Mesenchymal stem cell (in vitro differentiated cells and primary cell): ENCODE measurements at regions not wholly inside any gene's neighbourhood (a gene's known extent, or its start where the extent isn't known, plus 50 kb on each side); places are given as distances from the start of the nearest gene placed in this dataset.
A peak's percentile ranks its signal among the peaks of the same experiment; 100 is the strongest.

Source experiments
- DNase-seq: peaks from one replicate; pipeline ENCODE4 v3.0.0-alpha.2; 2013
- H2AFZ ChIP-seq: one replicate; pipeline ENCODE4 v1.6.1; 2013; ENCODE audit warnings: low read depth, mild to moderate bottlenecking, control low read depth, inconsistent platforms, low read length, moderate library complexity
- H2AK5ac ChIP-seq: 2 replicates; pipeline ENCODE4 v1.6.1; 2013; ENCODE audit warnings: low read length, moderate library complexity, mild to moderate bottlenecking, inconsistent platforms; ENCODE audit not compliant: severe bottlenecking
- H2BK120ac ChIP-seq: one replicate; pipeline ENCODE4 v1.6.1; 2013; ENCODE audit warnings: low read depth, mild to moderate bottlenecking, inconsistent platforms, low read length, moderate library complexity
- H2BK12ac ChIP-seq, 2 experiments: one replicate each; pipeline ENCODE4 v1.6.1; 2013; ENCODE audit warnings: inconsistent platforms in 2 of 2, low read length in 2 of 2, mild to moderate bottlenecking in 2 of 2, moderate library complexity in 2 of 2, control low read depth in 1 of 2
- H2BK15ac ChIP-seq: one replicate; pipeline ENCODE4 v1.6.1; 2013; ENCODE audit warnings: mild to moderate bottlenecking, low read depth, inconsistent platforms; ENCODE audit not compliant: poor library complexity, severe bottlenecking
- H2BK5ac ChIP-seq: 2 replicates; pipeline ENCODE4 v1.6.1; 2013; ENCODE audit warnings: low read depth, mild to moderate bottlenecking, low read length, control low read depth, inconsistent platforms; ENCODE audit not compliant: poor library complexity, severe bottlenecking
- H3K14ac ChIP-seq, 2 experiments: one replicate each; pipeline ENCODE4 v1.6.1; 2013; ENCODE audit warnings: inconsistent platforms in 2 of 2, low read length in 2 of 2, control low read depth in 1 of 2, mild to moderate bottlenecking in 1 of 2, moderate library complexity in 1 of 2
- H3K18ac ChIP-seq, 2 experiments: one replicate each; pipeline ENCODE4 v1.6.1; 2013; ENCODE audit warnings: inconsistent platforms in 2 of 2, low read length in 2 of 2, control low read depth in 1 of 2, low read depth in 1 of 2, mild to moderate bottlenecking in 1 of 2
- H3K23ac ChIP-seq, 2 experiments: one replicate each; pipeline ENCODE4 v1.6.1; 2013; ENCODE audit warnings: inconsistent platforms in 2 of 2, low read length in 2 of 2, mild to moderate bottlenecking in 2 of 2, moderate library complexity in 2 of 2, control low read depth in 1 of 2
- H3K27ac ChIP-seq: 2 replicates; pipeline ENCODE4 v1.5.1; 2013; ENCODE audit warnings: mild to moderate bottlenecking, moderate library complexity, low read length, control low read depth, inconsistent platforms; ENCODE audit not compliant: poor library complexity, severe bottlenecking
- H3K27me3 ChIP-seq, 2 experiments: 2 replicates each; pipeline versions ENCODE4 v1.6.1 to v1.7.0; 2013; ENCODE audit warnings: low read length in 2 of 2, mild to moderate bottlenecking in 2 of 2, moderate library complexity in 2 of 2, control low read depth in 1 of 2, inconsistent platforms in 1 of 2; ENCODE audit not compliant: control insufficient read depth in 1 of 2, insufficient read depth in 1 of 2
- H3K36me3 ChIP-seq, 2 experiments: 2 replicates each; pipeline versions ENCODE4 v1.6.1 to v1.7.0; 2013; ENCODE audit warnings: low read length in 2 of 2, control low read depth in 1 of 2, inconsistent platforms in 1 of 2, low read depth in 1 of 2, mild to moderate bottlenecking in 1 of 2; ENCODE audit not compliant: insufficient read depth in 2 of 2, control insufficient read depth in 1 of 2
- H3K4ac ChIP-seq, 2 experiments: one replicate each; pipeline ENCODE4 v1.6.1; 2013; ENCODE audit warnings: inconsistent platforms in 2 of 2, low read length in 2 of 2, mild to moderate bottlenecking in 2 of 2, moderate library complexity in 2 of 2, control low read depth in 1 of 2, low read depth in 1 of 2
- H3K4me1 ChIP-seq: 2 replicates; pipeline ENCODE4 v1.6.1; 2013; ENCODE audit warnings: low read depth, low read length, control low read depth; ENCODE audit not compliant: control insufficient read depth, insufficient read depth
- H3K4me2 ChIP-seq: 2 replicates; pipeline ENCODE4 v1.6.1; 2013; ENCODE audit warnings: low read length, mild to moderate bottlenecking, inconsistent platforms; ENCODE audit not compliant: poor library complexity, severe bottlenecking
- H3K4me3 ChIP-seq, 2 experiments: 2 replicates each; pipeline versions ENCODE4 v1.5.1 to v1.7.0; 2013; ENCODE audit warnings: low read length in 2 of 2, mild to moderate bottlenecking in 2 of 2, control low read depth in 1 of 2, low read depth in 1 of 2; ENCODE audit not compliant: insufficient read depth in 1 of 2
- H3K79me1 ChIP-seq: replicated peaks from 2 replicates; pipeline ENCODE4 v1.6.1; 2013; ENCODE audit warnings: mild to moderate bottlenecking, control low read depth, low read length, inconsistent platforms; ENCODE audit not compliant: poor library complexity, severe bottlenecking
- H3K9ac ChIP-seq: 2 replicates; pipeline ENCODE4 v1.7.0; 2013; ENCODE audit warnings: mild to moderate bottlenecking, low read length, moderate library complexity
- H3K9me3 ChIP-seq: 2 replicates; pipeline ENCODE4 v1.7.0; 2013; ENCODE audit warnings: mild to moderate bottlenecking, low read length; ENCODE audit not compliant: control insufficient read depth
- H4K8ac ChIP-seq: one replicate; pipeline ENCODE4 v1.6.1; 2013; ENCODE audit warnings: inconsistent platforms, mild to moderate bottlenecking, low read length, moderate library complexity
- H4K91ac ChIP-seq: one replicate; pipeline ENCODE4 v1.6.1; 2013; ENCODE audit warnings: mild to moderate bottlenecking, low read length, inconsistent platforms
- WGBS: methylation state at CpG from one replicate; pipeline ENCODE4 v1.1.7; 2013; ENCODE audit warnings: mixed read lengths; 5-methylcytosine and 5-hydroxymethylcytosine counted together

GRCh38 chr2:19677215-19677777 lies 224.5 kb downstream of the TTC32 start:
- H3K4me1 ChIP-seq = peaks cover 22% of the 10 kb centered on the region
- H3K9ac ChIP-seq = no peak overlapping the region
- H4K8ac ChIP-seq = no peak overlapping the region
- no peak overlapping the region for H3K4me3 ChIP-seq
- H3K79me1 ChIP-seq = no peaks in the 10 kb centered on the region
- H3K9me3 ChIP-seq = no peaks in the 10 kb centered on the region
- WGBS = 96% methylated on average over 4 of the region's 5 CpGs
- no peak overlapping the region for H2BK120ac ChIP-seq
- H3K36me3 ChIP-seq = no peaks in the 10 kb centered on the region
- no peak overlapping the region for H3K4me2 ChIP-seq
- no peak overlapping the region for H3K27ac ChIP-seq
- H4K91ac ChIP-seq = peak overlapping the region; percentile 25
- peak overlapping the region in 1 of 2 experiments; percentile 38 for H2BK12ac ChIP-seq
- no peak overlapping the region for H3K23ac ChIP-seq
- peaks cover 0 to 32% of the 10 kb centered on the region in 2 experiments for H3K27me3 ChIP-seq
- H2AK5ac ChIP-seq = peak overlapping the region; percentile 69
- no peak overlapping the region for H3K4ac ChIP-seq
- H3K18ac ChIP-seq = no peak overlapping the region
- H2BK5ac ChIP-seq = no peak overlapping the region
- H2AFZ ChIP-seq = no peak overlapping the region
- no peak overlapping the region for H3K14ac ChIP-seq
- H2BK15ac ChIP-seq = no peak overlapping the region
- DNase-seq = no peak

- H3K9me3 ChIP-seq = no peaks in the 10 kb centered on the region
- H3K23ac ChIP-seq = no peak overlapping the region
- no peak overlapping the region for H2AK5ac ChIP-seq
- H2BK12ac ChIP-seq = no peak overlapping the region
- no peak overlapping the region for H3K4ac ChIP-seq
- H3K9ac ChIP-seq = no peak overlapping the region
- 84% methylated on average over 6 of the region's 6 CpGs for WGBS
- no peak overlapping the region for H3K4me2 ChIP-seq
- no peak overlapping the region for H2BK15ac ChIP-seq
- peaks cover 24% of the 10 kb centered on the region for H3K4me1 ChIP-seq
- no peak overlapping the region for H2BK5ac ChIP-seq
- H3K18ac ChIP-seq = no peak overlapping the region
- no peak for DNase-seq
- no peak overlapping the region for H4K91ac ChIP-seq
- no peaks in the 10 kb centered on the region for H3K36me3 ChIP-seq
- no peak overlapping the region for H3K14ac ChIP-seq
- no peak overlapping the region for H3K27ac ChIP-seq
- no peak overlapping the region for H2AFZ ChIP-seq
- peaks cover 0 to 32% of the 10 kb centered on the region in 2 experiments for H3K27me3 ChIP-seq
- H2BK120ac ChIP-seq = no peak overlapping the region
- H3K79me1 ChIP-seq = no peaks in the 10 kb centered on the region
- no peak overlapping the region for H4K8ac ChIP-seq
- H3K4me3 ChIP-seq = no peak overlapping the region
These were observed 225.0 kb downstream of the TTC32 start for GRCh38 chr2:19676770-19677169.

- Histone ChIP-seq H2BK12ac (peak overlapping the region; percentile 11 to 29), H3K18ac (no peak overlapping the region), H3K27ac (no peak overlapping the region), H3K23ac (no peak overlapping the region), H2AFZ (no peak overlapping the region), H3K9me3 (no peaks in the 10 kb centered on the region), H2BK15ac (no peak overlapping the region), H3K9ac (no peak overlapping the region), H2BK5ac (no peak overlapping the region), H3K4ac (no peak overlapping the region), H3K14ac (no peak overlapping the region), H3K4me1 (peaks cover 24% of the 10 kb centered on the region), H3K36me3 (no peaks in the 10 kb centered on the region), H2AK5ac (no peak overlapping the region), H3K27me3 (peaks cover 0 to 32% of the 10 kb centered on the region in 2 experiments), H3K4me3 (no peak overlapping the region), H4K91ac (no peak overlapping the region), H3K79me1 (no peaks in the 10 kb centered on the region), H3K4me2 (no peak overlapping the region), H2BK120ac (no peak overlapping the region), H4K8ac (no peak overlapping the region)
- WGBS = 84% methylated on average over 13 of the region's 13 CpGs
- DNase-seq = peak; percentile 45
These were observed 225.8 kb downstream of the TTC32 start for GRCh38 chr2:19675856-19676460.

GRCh38 chr2:19675003-19675629 lies 226.7 kb downstream of the TTC32 start:
- H3K18ac ChIP-seq = peak overlapping the region in 1 of 2 experiments; percentile 28
- WGBS = 21% methylated on average over 13 of the region's 13 CpGs
- H3K4me3 ChIP-seq = no peak overlapping the region

More at GRCh38 chr2:19675003-19675629, 226.7 kb downstream of the TTC32 start:
- H2BK15ac ChIP-seq = peak overlapping the region; percentile 21
- H4K91ac ChIP-seq = no peak overlapping the region
- no peak overlapping the region for H2AFZ ChIP-seq
- no peak for DNase-seq
- no peaks in the 10 kb centered on the region for H3K9me3 ChIP-seq
- no peak overlapping the region for H2BK12ac ChIP-seq
- H4K8ac ChIP-seq = no peak overlapping the region
- peaks cover 0 to 24% of the 10 kb centered on the region in 2 experiments for H3K27me3 ChIP-seq
- H3K36me3 ChIP-seq = no peaks in the 10 kb centered on the region
- H2AK5ac ChIP-seq = peak overlapping the region; percentile 55
- peak overlapping the region; percentile 71 for H2BK5ac ChIP-seq
- no peak overlapping the region for H3K9ac ChIP-seq
- no peak overlapping the region for H3K4me2 ChIP-seq
- H3K23ac ChIP-seq = no peak overlapping the region
- H3K27ac ChIP-seq = no peak overlapping the region
- H3K14ac ChIP-seq = no peak overlapping the region
- peaks cover 24% of the 10 kb centered on the region for H3K4me1 ChIP-seq
- no peak overlapping the region for H2BK120ac ChIP-seq
- H3K79me1 ChIP-seq = no peaks in the 10 kb centered on the region
- H3K4ac ChIP-seq = no peak overlapping the region
